Vagina (tissue), 2 donors: ENCODE measurements at regions not wholly inside any gene's neighbourhood (a gene's known extent, or its start where the extent isn't known, plus 50 kb on each side); places are given as distances from the start of the nearest gene placed in this dataset.

Experiments used
- DNase-seq, 2 donors: peaks; one replicate each; pipeline ENCODE4 v3.0.0-alpha.2; 2017; ENCODE audit errors: extremely low spot score in 2 of 2
- H3K27ac ChIP-seq: fragments of 200-600 bp; sonication (generic); one replicate; pipeline ENCODE4 v1.5.1; 2019
- H3K27me3 ChIP-seq: fragments of 200-600 bp; sonication (generic); one replicate; pipeline ENCODE4 v1.5.1; 2019
- H3K36me3 ChIP-seq, 2 donors: fragments of 200-600 bp; sonication (generic); one replicate each; pipeline ENCODE4 v1.5.1; 2017 to 2019
- H3K4me1 ChIP-seq: fragments of 200-600 bp; sonication (generic); one replicate; pipeline ENCODE4 v1.5.1; 2019
- H3K4me3 ChIP-seq, 2 donors: fragments of 200-600 bp; sonication (generic); 1 replicate in 1 of 2; 2 replicates in 1 of 2; pipeline ENCODE4 v1.5.1; 2016 to 2019
- H3K9me3 ChIP-seq: fragments of 200-600 bp; sonication (generic); one replicate; pipeline ENCODE4 v1.5.1; 2019
- CTCF ChIP-seq, 3 experiments: fragments of 450-650 bp in 2 of 3; fragments of 200-600 bp in 1 of 3; sonication (generic) in 1 of 3; IDR thresholded peaks; one replicate each; pipeline ENCODE4 v1.5.1; 2017 to 2019; ENCODE audit warnings: antibody characterized with exemption in 3 of 3, mild to moderate bottlenecking in 2 of 3, moderate library complexity in 2 of 3
- POLR2A ChIP-seq, 2 donors: fragments of 450-650 bp; IDR thresholded peaks; one replicate each; pipeline ENCODE4 v1.6.1; 2017; ENCODE audit warnings: antibody characterized with exemption in 2 of 2, mild to moderate bottlenecking in 2 of 2, moderate library complexity in 2 of 2
- POLR2AphosphoS5 ChIP-seq, 2 donors: sonication (generic); formaldehyde crosslinking; IDR thresholded peaks; one replicate each; pipeline ENCODE4 v1.9.0; 2017; ENCODE audit warnings: antibody characterized with exemption in 2 of 2, mild to moderate bottlenecking in 2 of 2, low read depth in 1 of 2; ENCODE audit not compliant: insufficient read depth in 1 of 2
- intact Hi-C: fragments of 100-400 bp; cut with DNase I; formaldehyde crosslinking; loops from one replicate; pipeline ENCODE4 v1.15.1; 2023

DNA sequence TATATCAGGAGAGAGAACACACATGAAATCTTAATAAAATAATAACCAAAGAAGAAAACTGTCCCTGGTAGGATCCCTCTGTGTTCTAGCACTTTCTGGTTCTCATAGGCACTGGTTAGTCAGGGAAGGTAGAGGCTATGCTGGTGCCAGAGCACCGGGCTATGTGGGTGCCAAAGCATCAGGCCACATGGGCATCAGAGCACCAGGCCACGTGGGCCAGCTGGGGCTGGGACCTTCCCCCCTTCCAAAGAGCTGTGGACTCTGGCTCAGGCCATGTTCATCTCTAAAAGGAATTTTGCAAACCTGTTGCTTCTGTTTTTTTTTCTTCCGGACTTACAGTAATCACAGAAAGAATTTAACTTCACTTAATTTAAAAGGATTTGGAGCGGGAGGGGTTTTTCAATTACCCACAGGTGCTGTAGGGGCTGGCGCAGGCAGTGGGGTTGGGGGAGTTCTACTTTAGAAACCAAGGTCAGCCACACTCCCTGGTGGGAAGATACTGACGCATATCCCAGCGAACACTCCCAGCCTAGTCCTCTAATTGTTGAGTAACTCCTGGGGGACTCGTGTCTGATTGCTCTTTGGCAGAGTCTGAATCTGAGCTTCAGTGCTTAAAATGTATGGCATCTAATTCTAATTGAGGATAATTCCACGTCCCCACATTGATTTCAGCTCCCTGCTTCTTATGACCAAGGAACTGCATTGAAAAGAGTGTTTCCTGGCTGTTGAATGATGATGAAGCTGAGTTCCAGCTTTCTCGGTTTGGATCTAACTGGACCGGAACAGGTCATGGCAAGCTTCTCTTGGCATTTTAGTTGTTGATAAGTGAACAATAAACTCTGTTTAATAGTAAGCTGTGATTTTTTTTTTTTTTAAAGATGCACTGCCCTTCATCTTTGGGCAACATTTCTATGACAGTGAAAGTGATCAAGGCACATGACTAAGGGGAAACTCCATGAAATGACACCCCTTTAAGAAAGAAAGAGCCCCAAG lies 110.7 kb upstream of the FZD8 start:
- H3K4me3 ChIP-seq, result no peak overlapping the region
- TF ChIP-seq POLR2AphosphoS5 (IDR thresholded peaks at IDR 0.05; ENCODE audit: insufficient read depth in 1 of 2, low read depth in 1 of 2) (no peak), POLR2A (IDR thresholded peaks at IDR 0.05) (no peak), CTCF (IDR thresholded peaks at IDR 0.05) (no peak)
- no peaks in the 10 kb centered on the region for H3K9me3 ChIP-seq
- no peaks in the 10 kb centered on the region for H3K36me3 ChIP-seq
- H3K4me1 ChIP-seq, result no peaks in the 10 kb centered on the region
- no peaks in the 10 kb centered on the region for H3K27me3 ChIP-seq
- intact Hi-C loops, result no loop called here
- no peak for DNase-seq
- H3K27ac ChIP-seq, result no peak overlapping the region

DNA sequence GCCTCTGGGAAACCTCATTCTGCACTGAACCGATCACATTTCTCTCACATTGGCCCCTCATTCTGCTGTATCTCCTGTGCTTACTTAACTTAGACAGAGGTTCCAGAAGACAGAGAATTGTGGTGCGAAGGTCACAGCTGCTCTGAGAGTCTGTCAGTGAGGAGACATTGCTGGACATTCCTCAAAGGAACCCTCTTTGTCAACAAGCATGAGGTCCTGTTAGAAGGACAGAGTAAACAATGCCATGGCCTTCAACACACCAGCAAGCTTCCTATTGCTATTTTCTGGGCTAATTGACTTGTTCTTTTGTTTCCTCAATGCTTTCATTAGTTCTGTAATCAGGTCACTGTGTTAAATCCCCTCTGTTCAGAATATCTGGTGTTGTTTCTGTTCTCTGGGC lies 109.3 kb upstream of the FZD8 start:
- H3K4me3 ChIP-seq, result no peak overlapping the region
- no peaks in the 10 kb centered on the region for H3K36me3 ChIP-seq
- H3K27me3 ChIP-seq, result no peaks in the 10 kb centered on the region
- TF ChIP-seq CTCF (IDR thresholded peaks at IDR 0.05) (no peak), POLR2AphosphoS5 (IDR thresholded peaks at IDR 0.05; ENCODE audit: insufficient read depth in 1 of 2, low read depth in 1 of 2) (no peak), POLR2A (IDR thresholded peaks at IDR 0.05) (no peak)
- no peak for DNase-seq
- no peaks in the 10 kb centered on the region for H3K9me3 ChIP-seq
- no peak overlapping the region for H3K27ac ChIP-seq
- H3K4me1 ChIP-seq, result no peaks in the 10 kb centered on the region
- intact Hi-C loops, result no loop called here

DNA sequence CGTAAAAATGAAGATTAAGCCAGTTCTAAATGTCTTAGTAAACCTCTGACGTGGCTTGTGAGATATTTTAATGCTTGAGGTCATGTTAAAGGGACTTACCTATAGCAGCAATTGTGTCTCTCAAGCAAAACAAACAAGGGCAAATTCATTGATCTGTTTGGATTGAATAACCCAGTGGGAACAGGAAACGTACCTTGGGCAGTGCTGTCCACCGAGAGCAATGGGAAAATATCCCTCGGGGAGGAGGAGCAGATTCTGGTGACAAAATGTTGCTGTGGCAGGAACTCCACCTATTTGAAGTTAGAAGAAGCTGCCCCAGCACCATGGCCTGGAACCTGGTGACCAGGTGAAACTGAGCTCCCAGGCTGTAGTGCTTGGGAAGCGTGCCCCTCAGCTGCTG lies 107.1 kb upstream of the FZD8 start:
- intact Hi-C loops, result no loop called here
- no peak overlapping the region for H3K27ac ChIP-seq
- no peaks in the 10 kb centered on the region for H3K9me3 ChIP-seq
- TF ChIP-seq CTCF (IDR thresholded peaks at IDR 0.05) (no peak), POLR2AphosphoS5 (IDR thresholded peaks at IDR 0.05; ENCODE audit: insufficient read depth in 1 of 2, low read depth in 1 of 2) (no peak)
- no peak overlapping the region for H3K4me3 ChIP-seq
- no peaks in the 10 kb centered on the region for H3K36me3 ChIP-seq
- no peaks in the 10 kb centered on the region for H3K4me1 ChIP-seq
- H3K27me3 ChIP-seq, result no peaks in the 10 kb centered on the region
- no peak for DNase-seq

- Histone ChIP-seq H3K27me3 (no peaks in the 10 kb centered on the region), H3K9me3 (no peaks in the 10 kb centered on the region)
Observed at GRCh38 chr10:35745617-35746403, 103.7 kb upstream of the FZD8 start.

More at GRCh38 chr10:35745617-35746403, 103.7 kb upstream of the FZD8 start:
- TF ChIP-seq POLR2A (IDR thresholded peaks at IDR 0.05) (no peak), CTCF (IDR thresholded peaks at IDR 0.05) (no peak), POLR2AphosphoS5 (IDR thresholded peaks at IDR 0.05; ENCODE audit: insufficient read depth in 1 of 2, low read depth in 1 of 2) (no peak)
- no peak overlapping the region for H3K27ac ChIP-seq
- no peak for DNase-seq
- intact Hi-C loops, result no loop called here
- H3K4me1 ChIP-seq, result no peaks in the 10 kb centered on the region
- no peak overlapping the region for H3K4me3 ChIP-seq
- no peaks in the 10 kb centered on the region for H3K36me3 ChIP-seq
